IMR-90 (cell line): ENCODE measurements at regions not wholly inside any gene's neighbourhood (a gene's known extent, or its start where the extent isn't known, plus 50 kb on each side); places are given as distances from the start of the nearest gene placed in this dataset.

Experiments
- ATAC-seq: fragments of 200-7000 bp; cut with Tn5 transposase; 2 replicates; pipeline ENCODE4 v1.9.1; 2020; ENCODE audit warnings: low read depth, mild to moderate bottlenecking, moderate library complexity
- BruUV-seq: library from RNA; stranded (reverse); fragments of 400-500 nt; replicated peaks from 2 replicates; lab custom pipeline; 2021; lab: Mats Ljungman, UMichigan
- CTCF ChIA-PET: fragments of 300-600 bp; formaldehyde crosslinking; extraction: SDS; loops from one replicate; lab custom pipeline; 2021; ENCODE audit warnings: antibody characterized with exemption; lab: Yijun Ruan, JAX
- POLR2A ChIA-PET: fragments of 300-600 bp; sonication (Branson Sonifier 250); formaldehyde crosslinking; loops from one replicate; lab custom pipeline; 2022; ENCODE audit warnings: antibody characterized with exemption; ENCODE audit not compliant: unreplicated experiment; lab: Charles Lee
- DNase-seq: peaks from one replicate; pipeline ENCODE4 v3.0.0; 2013
- H2AFZ ChIP-seq: replicated peaks from 2 replicates; pipeline ENCODE3; 2013; ENCODE audit warnings: low read length, mild to moderate bottlenecking; ENCODE audit not compliant: poor library complexity
- H2AK5ac ChIP-seq: 2 replicates; pipeline ENCODE4 v1.6.1; 2013; ENCODE audit warnings: low read depth, low read length, inconsistent platforms
- H2AK9ac ChIP-seq: replicated peaks from 2 replicates; pipeline ENCODE3; 2013; ENCODE audit warnings: mild to moderate bottlenecking, low read depth, low read length, moderate library complexity; ENCODE audit not compliant: poor library complexity
- H2BK120ac ChIP-seq: 2 replicates; pipeline ENCODE4 v1.6.1; 2013; ENCODE audit warnings: low read depth, low read length, inconsistent platforms
- H2BK15ac ChIP-seq: 3 replicates; pipeline ENCODE4 v1.6.1; 2013; ENCODE audit warnings: low read depth, low read length, inconsistent platforms
- H2BK20ac ChIP-seq: 2 replicates; pipeline ENCODE4 v1.6.1; 2013; ENCODE audit warnings: low read depth, mild to moderate bottlenecking, inconsistent platforms, low read length, moderate library complexity
- H2BK5ac ChIP-seq: 2 replicates; pipeline ENCODE4 v1.6.1; 2013; ENCODE audit warnings: mild to moderate bottlenecking, low read depth, low read length, inconsistent platforms; ENCODE audit not compliant: poor library complexity, severe bottlenecking
- H3K14ac ChIP-seq: replicated peaks from 2 replicates; pipeline ENCODE4 v1.6.1; 2013; ENCODE audit warnings: low read depth, low read length, inconsistent platforms
- H3K18ac ChIP-seq: 2 replicates; pipeline ENCODE4 v1.6.1; 2013; ENCODE audit warnings: low read depth, low read length, control low read depth
- H3K23ac ChIP-seq: 2 replicates; pipeline ENCODE4 v1.6.1; 2013; ENCODE audit warnings: low read depth, low read length, inconsistent platforms
- H3K27ac ChIP-seq: 2 replicates; pipeline ENCODE4 v1.5.1; 2013; ENCODE audit warnings: mild to moderate bottlenecking, control low read depth, low read length; ENCODE audit not compliant: insufficient read depth
- H3K27me3 ChIP-seq: 2 replicates; pipeline ENCODE4 v1.6.1; 2013; ENCODE audit warnings: low read length; ENCODE audit not compliant: control insufficient read depth, insufficient read depth
- H3K36me3 ChIP-seq: 2 replicates; pipeline ENCODE4 v1.6.1; 2013; ENCODE audit warnings: low read length, mixed read lengths; ENCODE audit not compliant: control insufficient read depth, insufficient read depth
- H3K4ac ChIP-seq: 2 replicates; pipeline ENCODE4 v1.6.1; 2013; ENCODE audit warnings: low read depth, low read length, inconsistent platforms
- H3K4me1 ChIP-seq: 2 replicates; pipeline ENCODE4 v1.6.1; 2013; ENCODE audit warnings: low read length, mixed read lengths; ENCODE audit not compliant: control insufficient read depth, insufficient read depth
- H3K4me2 ChIP-seq: 2 replicates; pipeline ENCODE4 v1.6.1; 2013; ENCODE audit warnings: low read depth, mild to moderate bottlenecking, control low read depth, low read length, moderate library complexity
- H3K4me3 ChIP-seq: 2 replicates; pipeline ENCODE4 v1.5.1; 2013; ENCODE audit warnings: low read depth, mild to moderate bottlenecking, control low read depth, low read length, moderate library complexity; ENCODE audit not compliant: insufficient read depth
- H3K56ac ChIP-seq: 2 replicates; pipeline ENCODE4 v1.6.1; 2013; ENCODE audit warnings: low read length, inconsistent platforms; ENCODE audit not compliant: insufficient read depth; ENCODE audit errors: extremely low read depth
- H3K79me1 ChIP-seq, 2 experiments: 2 replicates each; pipeline ENCODE4 v1.6.1; 2013; ENCODE audit warnings: low read length in 2 of 2, inconsistent platforms in 1 of 2, low read depth in 1 of 2
- H3K9ac ChIP-seq: 2 replicates; pipeline ENCODE4 v1.6.1; 2013; ENCODE audit warnings: low read depth, low read length, control low read depth
- H3K9me1 ChIP-seq: 2 replicates; pipeline ENCODE4 v1.6.1; 2013; ENCODE audit warnings: low read length, inconsistent platforms; ENCODE audit not compliant: insufficient read depth
- H3K9me3 ChIP-seq: 2 replicates; pipeline ENCODE4 v1.6.1; 2013; ENCODE audit warnings: low read length; ENCODE audit not compliant: control insufficient read depth, insufficient read depth
- H4K20me1 ChIP-seq: 2 replicates; pipeline ENCODE4 v1.6.1; 2013; ENCODE audit warnings: low read length, inconsistent platforms; ENCODE audit not compliant: insufficient read depth
- H4K5ac ChIP-seq: 2 replicates; pipeline ENCODE4 v1.6.1; 2013; ENCODE audit warnings: mild to moderate bottlenecking, low read depth, low read length, control low read depth
- H4K8ac ChIP-seq, 2 experiments: 2 replicates each; pipeline ENCODE4 v1.6.1; 2013; ENCODE audit warnings: low read depth in 2 of 2, low read length in 2 of 2, control low read depth in 1 of 2, inconsistent platforms in 1 of 2
- H4K91ac ChIP-seq: 2 replicates; pipeline ENCODE4 v1.6.1; 2013; ENCODE audit warnings: low read depth, low read length, inconsistent platforms; ENCODE audit not compliant: insufficient read depth
- BHLHE40 ChIP-seq: fragments of 150-350 bp; IDR thresholded peaks from 2 replicates; pipeline ENCODE4 v1.6.1; 2016; ENCODE audit warnings: mild to moderate bottlenecking, low read depth, low read length
- CEBPB ChIP-seq: IDR thresholded peaks from 2 replicates; pipeline ENCODE4 v1.6.1; 2012; ENCODE audit warnings: low read depth, low read length, improper control_type of control experiment
- CHD1 ChIP-seq: IDR thresholded peaks from 2 replicates; pipeline ENCODE4 v1.6.1; 2012; ENCODE audit warnings: low read depth, low read length, improper control_type of control experiment
- CTCF ChIP-seq: conservative IDR thresholded peaks from 2 replicates; pipeline ENCODE4 v1.5.1; 2012; ENCODE audit warnings: mild to moderate bottlenecking, low read depth, low read length, improper control_type of control experiment
- FOS ChIP-seq: fragments of 150-350 bp; IDR thresholded peaks from 2 replicates; pipeline ENCODE4 v1.6.1; 2016; ENCODE audit warnings: low read depth, low read length
- MAFK ChIP-seq: IDR thresholded peaks from 2 replicates; pipeline ENCODE4 v1.6.1; 2012; ENCODE audit warnings: low read depth, low read length, improper control_type of control experiment
- MAZ ChIP-seq: IDR thresholded peaks from 2 replicates; pipeline ENCODE4 v1.6.1; 2012; ENCODE audit warnings: low read depth, mild to moderate bottlenecking, low read length, improper control_type of control experiment, moderate library complexity, borderline replicate concordance
- MXI1 ChIP-seq: IDR thresholded peaks from 2 replicates; pipeline ENCODE4 v1.6.1; 2012; ENCODE audit warnings: low read depth, mild to moderate bottlenecking, low read length, moderate library complexity, borderline replicate concordance
- NFE2L2 ChIP-seq: fragments of 150-350 bp; IDR thresholded peaks from 2 replicates; pipeline ENCODE4 v1.6.1; 2016; ENCODE audit warnings: low read depth, mild to moderate bottlenecking, low read length
- POLR2A ChIP-seq: IDR thresholded peaks from 2 replicates; pipeline ENCODE4 v1.6.1; 2012; ENCODE audit warnings: mild to moderate bottlenecking, low read depth, low read length
- RAD21 ChIP-seq: IDR thresholded peaks from 2 replicates; pipeline ENCODE4 v1.6.1; 2012; ENCODE audit warnings: low read length, improper control_type of control experiment
- RCOR1 ChIP-seq: IDR thresholded peaks from 2 replicates; pipeline ENCODE4 v1.6.1; 2012; ENCODE audit warnings: mild to moderate bottlenecking, low read length, improper control_type of control experiment; ENCODE audit not compliant: insufficient replicate concordance
- RFX5 ChIP-seq: IDR thresholded peaks from 2 replicates; pipeline ENCODE4 v1.8.0; 2012; ENCODE audit warnings: low read depth, mild to moderate bottlenecking, low read length, moderate library complexity
- SMC3 ChIP-seq: fragments of 150-350 bp; IDR thresholded peaks from 2 replicates; pipeline ENCODE4 v1.6.1; 2016; ENCODE audit warnings: low read depth, mild to moderate bottlenecking, antibody characterized with exemption, low read length, moderate library complexity
- WGBS, 2 experiments: methylation state at CpG; one replicate each; pipeline versions ENCODE4 v1.1.5 to v1.1.7; 2013; ENCODE audit warnings: missing lambda C conversion rate in 2 of 2; ENCODE audit not compliant: insufficient read length in 1 of 2; ENCODE audit errors: extremely low coverage in 2 of 2; 5-methylcytosine and 5-hydroxymethylcytosine counted together
- dilution Hi-C: fragments of 300-500 bp; cut with HindIII; formaldehyde crosslinking; loops from one replicate; pipeline ENCODE4 v1.14.3; 2018; ENCODE audit warnings: low sequenced_read_pairs; ENCODE audit not compliant: unreplicated experiment
- in situ Hi-C: fragments of 300-500 bp; cut with MboI; formaldehyde crosslinking; loops from 3 replicates; pipeline ENCODE4 v1.14.3; 2019; ENCODE audit warnings: low sequenced_read_pairs, inconsistent platforms, mixed read lengths
- intact Hi-C: fragments of 100-400 bp; cut with micrococcal nuclease; formaldehyde crosslinking; loops from 2 replicates; pipeline ENCODE4 v1.10.0; 2022
- TF ChIP-seq, protein P1 (sequence below): fragments of 150-350 bp; IDR thresholded peaks from 2 replicates; pipeline ENCODE4 v1.6.1; 2017; ENCODE audit warnings: mild to moderate bottlenecking, antibody characterized with exemption, low read length, low read depth
- TF ChIP-seq, protein P2 (sequence below): fragments of 150-350 bp; IDR thresholded peaks from 2 replicates; pipeline ENCODE4 v1.6.1; 2016; ENCODE audit warnings: low read depth, mild to moderate bottlenecking, low read length, moderate library complexity, borderline replicate concordance

GRCh38 chr13:72650051-72650700, 77.3 kb downstream of the MZT1 start:
- dilution Hi-C loops: no loop called here
- no peaks in the 10 kb centered on the region for H3K4me1 ChIP-seq
- no peak overlapping the region for H2AFZ ChIP-seq
- H3K14ac ChIP-seq: no peak overlapping the region
- H3K4me3 ChIP-seq: no peak overlapping the region
- no TSS peak for BruUV-seq
- H3K27ac ChIP-seq: no peak overlapping the region
- no peak overlapping the region for H2BK5ac ChIP-seq
- no peaks in the 10 kb centered on the region for H3K79me1 ChIP-seq
- no peak for TF ChIP-seq POLR2A
- TF ChIP-seq, protein P1, sequence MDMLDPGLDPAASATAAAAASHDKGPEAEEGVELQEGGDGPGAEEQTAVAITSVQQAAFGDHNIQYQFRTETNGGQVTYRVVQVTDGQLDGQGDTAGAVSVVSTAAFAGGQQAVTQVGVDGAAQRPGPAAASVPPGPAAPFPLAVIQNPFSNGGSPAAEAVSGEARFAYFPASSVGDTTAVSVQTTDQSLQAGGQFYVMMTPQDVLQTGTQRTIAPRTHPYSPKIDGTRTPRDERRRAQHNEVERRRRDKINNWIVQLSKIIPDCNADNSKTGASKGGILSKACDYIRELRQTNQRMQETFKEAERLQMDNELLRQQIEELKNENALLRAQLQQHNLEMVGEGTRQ: no peak
- TF ChIP-seq FOS: no peak
- TF ChIP-seq RCOR1: no peak
- no peak for TF ChIP-seq MAFK
- TF ChIP-seq CHD1: no peak
- TF ChIP-seq MXI1: no peak
- no peak for TF ChIP-seq CEBPB
- TF ChIP-seq NFE2L2: no peak
- no peak for TF ChIP-seq SMC3
- no peak for TF ChIP-seq MAZ
- TF ChIP-seq RFX5: no peak
- TF ChIP-seq RAD21: no peak
- no peak for TF ChIP-seq BHLHE40
- TF ChIP-seq, protein P2, sequence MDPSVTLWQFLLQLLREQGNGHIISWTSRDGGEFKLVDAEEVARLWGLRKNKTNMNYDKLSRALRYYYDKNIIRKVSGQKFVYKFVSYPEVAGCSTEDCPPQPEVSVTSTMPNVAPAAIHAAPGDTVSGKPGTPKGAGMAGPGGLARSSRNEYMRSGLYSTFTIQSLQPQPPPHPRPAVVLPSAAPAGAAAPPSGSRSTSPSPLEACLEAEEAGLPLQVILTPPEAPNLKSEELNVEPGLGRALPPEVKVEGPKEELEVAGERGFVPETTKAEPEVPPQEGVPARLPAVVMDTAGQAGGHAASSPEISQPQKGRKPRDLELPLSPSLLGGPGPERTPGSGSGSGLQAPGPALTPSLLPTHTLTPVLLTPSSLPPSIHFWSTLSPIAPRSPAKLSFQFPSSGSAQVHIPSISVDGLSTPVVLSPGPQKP: no peak
- TF ChIP-seq CTCF: no peak
- H2AK5ac ChIP-seq: no peak overlapping the region
- in situ Hi-C loops: no loop called here
- H4K5ac ChIP-seq: no peak overlapping the region
- H2BK120ac ChIP-seq: no peak overlapping the region
- ChIA-PET CTCF (interaction anchor here (0.5 kb wide), 1 partner anchor 16 kb away, joined by 3 read pairs; no protein-coding TSS in a partner anchor), POLR2A (no interaction called here)
- no peak overlapping the region for H3K23ac ChIP-seq
- H3K9ac ChIP-seq: no peak overlapping the region
- ATAC-seq (no peak), DNase-seq (no peak)
- no peaks in the 10 kb centered on the region for H3K9me1 ChIP-seq
- no peaks in the 10 kb centered on the region for H3K36me3 ChIP-seq
- H2AK9ac ChIP-seq: no peak overlapping the region
- no peaks in the 10 kb centered on the region for H3K27me3 ChIP-seq
- no peak overlapping the region for H4K91ac ChIP-seq
- H3K4ac ChIP-seq: no peak overlapping the region
- H2BK15ac ChIP-seq: no peak overlapping the region
- no CpG with 5 or more reads among the region's 5 CpGs for WGBS, 2 experiments
- H3K18ac ChIP-seq: no peak overlapping the region
- intact Hi-C loops: no loop called here
- H4K20me1 ChIP-seq: no peaks in the 10 kb centered on the region
- H3K4me2 ChIP-seq: no peak overlapping the region
- no peak overlapping the region for H4K8ac ChIP-seq
- no peak overlapping the region for H2BK20ac ChIP-seq
- no peaks in the 10 kb centered on the region for H3K9me3 ChIP-seq
- no peak overlapping the region for H3K56ac ChIP-seq
